IMR-90 (cell line): ENCODE measurements at regions not wholly inside any gene's neighbourhood (a gene's known extent, or its start where the extent isn't known, plus 50 kb on each side); places are given as distances from the start of the nearest gene placed in this dataset.

Experiments used
- ATAC-seq: fragments of 200-7000 bp; cut with Tn5 transposase; 2 replicates; pipeline ENCODE4 v1.9.1; 2020; ENCODE audit warnings: low read depth, mild to moderate bottlenecking, moderate library complexity
- BruUV-seq: library from RNA; stranded (reverse); fragments of 400-500 nt; replicated peaks from 2 replicates; lab custom pipeline; 2021; lab: Mats Ljungman, UMichigan
- CTCF ChIA-PET: fragments of 300-600 bp; formaldehyde crosslinking; extraction: SDS; loops from one replicate; lab custom pipeline; 2021; ENCODE audit warnings: antibody characterized with exemption; lab: Yijun Ruan, JAX
- POLR2A ChIA-PET: fragments of 300-600 bp; sonication (Branson Sonifier 250); formaldehyde crosslinking; loops from one replicate; lab custom pipeline; 2022; ENCODE audit warnings: antibody characterized with exemption; ENCODE audit not compliant: unreplicated experiment; lab: Charles Lee
- DNase-seq: peaks from one replicate; pipeline ENCODE4 v3.0.0; 2013
- H2AFZ ChIP-seq: replicated peaks from 2 replicates; pipeline ENCODE3; 2013; ENCODE audit warnings: low read length, mild to moderate bottlenecking; ENCODE audit not compliant: poor library complexity
- H2AK5ac ChIP-seq: 2 replicates; pipeline ENCODE4 v1.6.1; 2013; ENCODE audit warnings: low read depth, low read length, inconsistent platforms
- H2AK9ac ChIP-seq: replicated peaks from 2 replicates; pipeline ENCODE3; 2013; ENCODE audit warnings: mild to moderate bottlenecking, low read depth, low read length, moderate library complexity; ENCODE audit not compliant: poor library complexity
- H2BK120ac ChIP-seq: 2 replicates; pipeline ENCODE4 v1.6.1; 2013; ENCODE audit warnings: low read depth, low read length, inconsistent platforms
- H2BK15ac ChIP-seq: 3 replicates; pipeline ENCODE4 v1.6.1; 2013; ENCODE audit warnings: low read depth, low read length, inconsistent platforms
- H2BK20ac ChIP-seq: 2 replicates; pipeline ENCODE4 v1.6.1; 2013; ENCODE audit warnings: low read depth, mild to moderate bottlenecking, inconsistent platforms, low read length, moderate library complexity
- H2BK5ac ChIP-seq: 2 replicates; pipeline ENCODE4 v1.6.1; 2013; ENCODE audit warnings: mild to moderate bottlenecking, low read depth, low read length, inconsistent platforms; ENCODE audit not compliant: poor library complexity, severe bottlenecking
- H3K14ac ChIP-seq: replicated peaks from 2 replicates; pipeline ENCODE4 v1.6.1; 2013; ENCODE audit warnings: low read depth, low read length, inconsistent platforms
- H3K18ac ChIP-seq: 2 replicates; pipeline ENCODE4 v1.6.1; 2013; ENCODE audit warnings: low read depth, low read length, control low read depth
- H3K23ac ChIP-seq: 2 replicates; pipeline ENCODE4 v1.6.1; 2013; ENCODE audit warnings: low read depth, low read length, inconsistent platforms
- H3K27ac ChIP-seq: 2 replicates; pipeline ENCODE4 v1.5.1; 2013; ENCODE audit warnings: mild to moderate bottlenecking, control low read depth, low read length; ENCODE audit not compliant: insufficient read depth
- H3K27me3 ChIP-seq: 2 replicates; pipeline ENCODE4 v1.6.1; 2013; ENCODE audit warnings: low read length; ENCODE audit not compliant: control insufficient read depth, insufficient read depth
- H3K36me3 ChIP-seq: 2 replicates; pipeline ENCODE4 v1.6.1; 2013; ENCODE audit warnings: low read length, mixed read lengths; ENCODE audit not compliant: control insufficient read depth, insufficient read depth
- H3K4ac ChIP-seq: 2 replicates; pipeline ENCODE4 v1.6.1; 2013; ENCODE audit warnings: low read depth, low read length, inconsistent platforms
- H3K4me1 ChIP-seq: 2 replicates; pipeline ENCODE4 v1.6.1; 2013; ENCODE audit warnings: low read length, mixed read lengths; ENCODE audit not compliant: control insufficient read depth, insufficient read depth
- H3K4me2 ChIP-seq: 2 replicates; pipeline ENCODE4 v1.6.1; 2013; ENCODE audit warnings: low read depth, mild to moderate bottlenecking, control low read depth, low read length, moderate library complexity
- H3K4me3 ChIP-seq: 2 replicates; pipeline ENCODE4 v1.5.1; 2013; ENCODE audit warnings: low read depth, mild to moderate bottlenecking, control low read depth, low read length, moderate library complexity; ENCODE audit not compliant: insufficient read depth
- H3K56ac ChIP-seq: 2 replicates; pipeline ENCODE4 v1.6.1; 2013; ENCODE audit warnings: low read length, inconsistent platforms; ENCODE audit not compliant: insufficient read depth; ENCODE audit errors: extremely low read depth
- H3K79me1 ChIP-seq, 2 experiments: 2 replicates each; pipeline ENCODE4 v1.6.1; 2013; ENCODE audit warnings: low read length in 2 of 2, inconsistent platforms in 1 of 2, low read depth in 1 of 2
- H3K9ac ChIP-seq: 2 replicates; pipeline ENCODE4 v1.6.1; 2013; ENCODE audit warnings: low read depth, low read length, control low read depth
- H3K9me1 ChIP-seq: 2 replicates; pipeline ENCODE4 v1.6.1; 2013; ENCODE audit warnings: low read length, inconsistent platforms; ENCODE audit not compliant: insufficient read depth
- H3K9me3 ChIP-seq: 2 replicates; pipeline ENCODE4 v1.6.1; 2013; ENCODE audit warnings: low read length; ENCODE audit not compliant: control insufficient read depth, insufficient read depth
- H4K20me1 ChIP-seq: 2 replicates; pipeline ENCODE4 v1.6.1; 2013; ENCODE audit warnings: low read length, inconsistent platforms; ENCODE audit not compliant: insufficient read depth
- H4K5ac ChIP-seq: 2 replicates; pipeline ENCODE4 v1.6.1; 2013; ENCODE audit warnings: mild to moderate bottlenecking, low read depth, low read length, control low read depth
- H4K8ac ChIP-seq, 2 experiments: 2 replicates each; pipeline ENCODE4 v1.6.1; 2013; ENCODE audit warnings: low read depth in 2 of 2, low read length in 2 of 2, control low read depth in 1 of 2, inconsistent platforms in 1 of 2
- H4K91ac ChIP-seq: 2 replicates; pipeline ENCODE4 v1.6.1; 2013; ENCODE audit warnings: low read depth, low read length, inconsistent platforms; ENCODE audit not compliant: insufficient read depth
- FOS ChIP-seq: fragments of 150-350 bp; IDR thresholded peaks from 2 replicates; pipeline ENCODE4 v1.6.1; 2016; ENCODE audit warnings: low read depth, low read length
- WGBS, 2 experiments: methylation state at CpG; one replicate each; pipeline versions ENCODE4 v1.1.5 to v1.1.7; 2013; ENCODE audit warnings: missing lambda C conversion rate in 2 of 2; ENCODE audit not compliant: insufficient read length in 1 of 2; ENCODE audit errors: extremely low coverage in 2 of 2; 5-methylcytosine and 5-hydroxymethylcytosine counted together
- dilution Hi-C: fragments of 300-500 bp; cut with HindIII; formaldehyde crosslinking; loops from one replicate; pipeline ENCODE4 v1.14.3; 2018; ENCODE audit warnings: low sequenced_read_pairs; ENCODE audit not compliant: unreplicated experiment
- in situ Hi-C: fragments of 300-500 bp; cut with MboI; formaldehyde crosslinking; loops from 3 replicates; pipeline ENCODE4 v1.14.3; 2019; ENCODE audit warnings: low sequenced_read_pairs, inconsistent platforms, mixed read lengths
- intact Hi-C: fragments of 100-400 bp; cut with micrococcal nuclease; formaldehyde crosslinking; loops from 2 replicates; pipeline ENCODE4 v1.10.0; 2022

DNA sequence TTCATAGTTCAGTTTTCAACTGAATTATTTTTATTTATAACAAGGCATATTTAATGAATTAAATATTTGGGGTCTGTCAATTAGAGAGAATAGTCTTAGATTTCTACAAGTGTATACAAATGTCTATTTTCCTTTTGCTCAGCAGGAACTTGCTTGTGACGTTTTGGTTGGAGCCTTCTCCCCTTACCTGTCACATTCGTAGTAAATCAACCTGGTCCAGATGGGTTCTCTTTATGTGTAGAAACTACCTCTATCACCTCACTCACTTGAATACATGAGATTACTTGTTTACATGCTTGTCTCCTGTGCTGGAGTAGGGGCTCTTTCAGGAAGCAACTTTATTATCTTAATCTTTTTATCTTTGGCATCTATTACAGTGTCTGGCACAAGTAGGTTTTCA is 938.3 kb upstream of the IGFBP7 start:
- no peak overlapping the region for H3K4ac ChIP-seq
- H4K5ac ChIP-seq: no peak overlapping the region
- no CpG with 5 or more reads among the region's 2 CpGs for WGBS, 2 experiments
- no peak overlapping the region for H2BK5ac ChIP-seq
- no peak overlapping the region for H3K4me2 ChIP-seq
- DNase-seq (no peak), ATAC-seq (no peak)
- H4K20me1 ChIP-seq: no peaks in the 10 kb centered on the region
- H2AFZ ChIP-seq: no peak overlapping the region
- dilution Hi-C loops (no loop called here), in situ Hi-C loops (no loop called here), intact Hi-C loops (no loop called here)
- no TSS peak for BruUV-seq
- H2AK5ac ChIP-seq: no peak overlapping the region
- H2BK120ac ChIP-seq: no peak overlapping the region
- no peak overlapping the region for H4K91ac ChIP-seq
- H3K79me1 ChIP-seq: no peaks in the 10 kb centered on the region
- H3K14ac ChIP-seq: no peak overlapping the region
- H3K9me3 ChIP-seq: peaks cover 4% of the 10 kb centered on the region; the same call in 1 of the 2 replicates
- H3K18ac ChIP-seq: no peak overlapping the region
- TF ChIP-seq FOS: no peak
- no peak overlapping the region for H2BK15ac ChIP-seq
- H3K56ac ChIP-seq: no peak overlapping the region
- no peak overlapping the region for H3K23ac ChIP-seq
- H2BK20ac ChIP-seq: no peak overlapping the region
- H3K9ac ChIP-seq: no peak overlapping the region
- ChIA-PET POLR2A (no interaction called here), CTCF (no interaction called here)
- H3K4me1 ChIP-seq: no peaks in the 10 kb centered on the region
- no peak overlapping the region for H3K4me3 ChIP-seq
- H4K8ac ChIP-seq: no peak overlapping the region
- H3K36me3 ChIP-seq: no peaks in the 10 kb centered on the region
- H3K9me1 ChIP-seq: no peaks in the 10 kb centered on the region
- no peak overlapping the region for H2AK9ac ChIP-seq
- no peak overlapping the region for H3K27ac ChIP-seq
- no peaks in the 10 kb centered on the region for H3K27me3 ChIP-seq
